ENCODE measurements at regions not wholly inside any gene's neighbourhood (a gene's known extent, or its start where the extent isn't known, plus 50 kb on each side); places are given as distances from the start of the nearest gene placed in this dataset.

DNA sequence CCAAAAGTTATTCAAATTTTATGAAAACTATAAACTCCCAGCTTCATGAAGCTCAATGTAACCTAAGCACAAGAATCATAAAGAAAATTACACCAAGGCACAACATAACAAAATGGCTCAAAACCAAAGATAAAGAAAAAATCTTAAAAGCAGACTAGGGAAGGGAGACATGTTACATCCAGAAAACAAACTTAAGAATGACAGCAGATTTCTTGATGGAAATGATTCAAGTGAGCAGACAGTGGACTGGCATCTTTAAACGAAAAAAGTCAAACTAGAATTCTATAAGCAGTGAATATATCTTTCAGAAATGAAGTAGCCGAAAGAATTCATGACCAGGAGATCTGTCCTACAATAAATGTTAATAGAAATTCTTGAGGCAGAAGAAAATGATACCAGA lies 75.6 kb downstream of the SHANK2 start:
- DNase-seq (ENCODE audit: low read depth) (no peak), FAIRE-seq (no peak)
- TF ChIP-seq, protein P1, sequence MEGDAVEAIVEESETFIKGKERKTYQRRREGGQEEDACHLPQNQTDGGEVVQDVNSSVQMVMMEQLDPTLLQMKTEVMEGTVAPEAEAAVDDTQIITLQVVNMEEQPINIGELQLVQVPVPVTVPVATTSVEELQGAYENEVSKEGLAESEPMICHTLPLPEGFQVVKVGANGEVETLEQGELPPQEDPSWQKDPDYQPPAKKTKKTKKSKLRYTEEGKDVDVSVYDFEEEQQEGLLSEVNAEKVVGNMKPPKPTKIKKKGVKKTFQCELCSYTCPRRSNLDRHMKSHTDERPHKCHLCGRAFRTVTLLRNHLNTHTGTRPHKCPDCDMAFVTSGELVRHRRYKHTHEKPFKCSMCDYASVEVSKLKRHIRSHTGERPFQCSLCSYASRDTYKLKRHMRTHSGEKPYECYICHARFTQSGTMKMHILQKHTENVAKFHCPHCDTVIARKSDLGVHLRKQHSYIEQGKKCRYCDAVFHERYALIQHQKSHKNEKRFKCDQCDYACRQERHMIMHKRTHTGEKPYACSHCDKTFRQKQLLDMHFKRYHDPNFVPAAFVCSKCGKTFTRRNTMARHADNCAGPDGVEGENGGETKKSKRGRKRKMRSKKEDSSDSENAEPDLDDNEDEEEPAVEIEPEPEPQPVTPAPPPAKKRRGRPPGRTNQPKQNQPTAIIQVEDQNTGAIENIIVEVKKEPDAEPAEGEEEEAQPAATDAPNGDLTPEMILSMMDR (IDR thresholded peaks at IDR 0.05; ENCODE audit: insufficient read depth, low read depth, low read length), result no peak
- no peak for TF ChIP-seq EZH2 (IDR thresholded peaks at IDR 0.05; ENCODE audit: insufficient read depth, low read length)

DNA sequence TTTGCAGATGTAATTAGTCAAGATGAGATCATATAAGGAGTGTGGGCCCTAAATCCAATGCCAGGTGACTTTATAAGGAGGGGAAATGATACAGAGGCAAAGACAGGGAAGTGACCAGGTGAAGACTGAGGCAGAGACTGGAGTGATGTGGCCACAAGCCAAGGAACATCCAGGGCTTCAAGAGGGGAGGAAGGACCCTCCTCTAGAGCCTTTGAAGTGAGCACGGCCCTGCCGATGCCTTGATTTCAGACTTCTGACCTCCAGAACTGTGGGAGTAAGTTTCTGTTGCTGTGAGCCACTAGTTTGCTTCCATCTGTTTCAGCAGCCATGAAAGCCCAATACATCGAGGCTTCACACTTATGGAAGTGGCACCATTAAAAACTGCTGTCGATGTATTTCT lies 78.7 kb downstream of the SHANK2 start:
- H2AFZ ChIP-seq (ENCODE audit: low read depth, low read length), result no peak overlapping the region
- H3K36me3 ChIP-seq (ENCODE audit: insufficient read depth, low read length), result no peaks in the 10 kb centered on the region
- no peaks in the 10 kb centered on the region for H3K4me1 Mint-ChIP-seq (ENCODE audit: low read depth, unreplicated experiment)
- no peaks in the 10 kb centered on the region for H4K20me1 ChIP-seq (ENCODE audit: insufficient read depth, low read length)
- H3K27ac Mint-ChIP-seq (ENCODE audit: unreplicated experiment), result no peak overlapping the region
- no peak overlapping the region for H3K4me3 Mint-ChIP-seq (ENCODE audit: unreplicated experiment)
- peaks cover 4% of the 10 kb centered on the region for H3K9me3 ChIP-seq (ENCODE audit: insufficient read depth, low read depth, low read length)
- H3K4me1 ChIP-seq (ENCODE audit: insufficient read depth, low read length), result no peaks in the 10 kb centered on the region
- H3K9ac ChIP-seq (ENCODE audit: low read length), result no peak overlapping the region
- no peaks in the 10 kb centered on the region for H3K27me3 ChIP-seq (ENCODE audit: insufficient read depth, low read length)
- TF ChIP-seq EZH2 (IDR thresholded peaks at IDR 0.05; ENCODE audit: insufficient read depth, low read length), result no peak
- TF ChIP-seq, protein P1 (IDR thresholded peaks at IDR 0.05; ENCODE audit: insufficient read depth, low read depth, low read length), result no peak
- no peak overlapping the region for H3K4me2 ChIP-seq (ENCODE audit: low read length)
- DNase-seq (ENCODE audit: low read depth) (no peak), FAIRE-seq (no peak)
- peaks cover 17% of the 10 kb centered on the region for H3K9me3 Mint-ChIP-seq (ENCODE audit: unreplicated experiment)
- no peaks in the 10 kb centered on the region for H3K79me2 ChIP-seq (ENCODE audit: insufficient read depth, low read length)
- peaks cover 6% of the 10 kb centered on the region for H3K36me3 Mint-ChIP-seq (ENCODE audit: low read depth, unreplicated experiment)
- H3K4me3 ChIP-seq (ENCODE audit: insufficient read depth, low read depth, low read length), result no peak overlapping the region
- no peaks in the 10 kb centered on the region for H3K27me3 Mint-ChIP-seq (ENCODE audit: low read depth, unreplicated experiment)
- no peak overlapping the region for H3K27ac ChIP-seq (ENCODE audit: low read depth, low read length)

More for the DNA sequence above, 75.6 kb downstream of the SHANK2 start:
- no peaks in the 10 kb centered on the region for H3K4me1 ChIP-seq (ENCODE audit: insufficient read depth, low read length)
- peaks cover 8% of the 10 kb centered on the region for H3K36me3 Mint-ChIP-seq (ENCODE audit: low read depth, unreplicated experiment)
- peaks cover 7% of the 10 kb centered on the region for H3K4me1 Mint-ChIP-seq (ENCODE audit: low read depth, unreplicated experiment)
- no peak overlapping the region for H3K27ac Mint-ChIP-seq (ENCODE audit: unreplicated experiment)
- H3K4me3 Mint-ChIP-seq (ENCODE audit: unreplicated experiment), result no peak overlapping the region
- H4K20me1 ChIP-seq (ENCODE audit: insufficient read depth, low read length), result no peaks in the 10 kb centered on the region
- no peaks in the 10 kb centered on the region for H3K27me3 Mint-ChIP-seq (ENCODE audit: low read depth, unreplicated experiment)
- no peaks in the 10 kb centered on the region for H3K36me3 ChIP-seq (ENCODE audit: insufficient read depth, low read length)
- peaks cover 2% of the 10 kb centered on the region for H3K9me3 ChIP-seq (ENCODE audit: insufficient read depth, low read depth, low read length)
- H3K27ac ChIP-seq (ENCODE audit: low read depth, low read length), result no peak overlapping the region
- H3K27me3 ChIP-seq (ENCODE audit: insufficient read depth, low read length), result no peaks in the 10 kb centered on the region
- H3K9me3 Mint-ChIP-seq (ENCODE audit: unreplicated experiment), result peaks cover 18% of the 10 kb centered on the region
- H2AFZ ChIP-seq (ENCODE audit: low read depth, low read length), result no peak overlapping the region
- H3K79me2 ChIP-seq (ENCODE audit: insufficient read depth, low read length), result no peaks in the 10 kb centered on the region
- no peak overlapping the region for H3K4me2 ChIP-seq (ENCODE audit: low read length)
- H3K9ac ChIP-seq (ENCODE audit: low read length), result no peak overlapping the region
- no peak overlapping the region for H3K4me3 ChIP-seq (ENCODE audit: insufficient read depth, low read depth, low read length)

DNA sequence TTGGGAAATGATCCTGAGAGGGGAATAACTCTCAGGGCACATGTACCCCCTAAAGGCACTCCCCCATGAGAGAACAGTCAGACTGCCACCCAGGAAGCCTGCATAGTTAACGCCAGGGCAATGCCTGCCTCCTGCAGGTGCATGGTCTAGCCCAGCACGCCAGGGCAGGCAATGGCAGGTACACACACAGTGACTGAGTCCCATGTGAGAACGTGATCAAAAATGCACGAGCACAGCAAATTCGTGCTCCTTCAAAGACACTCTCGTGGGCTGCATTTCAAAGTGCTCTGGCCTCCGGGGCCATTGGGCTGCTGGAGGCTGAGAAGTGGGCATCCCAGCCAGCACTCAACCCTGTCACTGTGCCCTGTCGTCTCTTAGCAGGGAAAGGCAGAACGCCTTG lies 79.7 kb downstream of the SHANK2 start:
- Mint-ChIP-seq H3K9me3 (ENCODE audit: unreplicated experiment) (peaks cover 19% of the 10 kb centered on the region), H3K4me3 (ENCODE audit: unreplicated experiment) (no peak overlapping the region), H3K4me1 (ENCODE audit: low read depth, unreplicated experiment) (no peaks in the 10 kb centered on the region), H3K27ac (ENCODE audit: unreplicated experiment) (no peak overlapping the region), H3K27me3 (ENCODE audit: low read depth, unreplicated experiment) (no peaks in the 10 kb centered on the region), H3K36me3 (ENCODE audit: low read depth, unreplicated experiment) (peaks cover 6% of the 10 kb centered on the region)
- Histone ChIP-seq H3K27me3 (ENCODE audit: insufficient read depth, low read length) (no peaks in the 10 kb centered on the region), H3K4me3 (ENCODE audit: insufficient read depth, low read depth, low read length) (no peak overlapping the region), H3K27ac (ENCODE audit: low read depth, low read length) (no peak overlapping the region), H3K9ac (ENCODE audit: low read length) (no peak overlapping the region), H2AFZ (ENCODE audit: low read depth, low read length) (no peak overlapping the region), H3K9me3 (ENCODE audit: insufficient read depth, low read depth, low read length) (peaks cover 4% of the 10 kb centered on the region), H3K79me2 (ENCODE audit: insufficient read depth, low read length) (no peaks in the 10 kb centered on the region), H4K20me1 (ENCODE audit: insufficient read depth, low read length) (no peaks in the 10 kb centered on the region), H3K4me1 (ENCODE audit: insufficient read depth, low read length) (no peaks in the 10 kb centered on the region), H3K36me3 (ENCODE audit: insufficient read depth, low read length) (no peaks in the 10 kb centered on the region), H3K4me2 (ENCODE audit: low read length) (no peak overlapping the region)
- TF ChIP-seq, protein P1 (IDR thresholded peaks at IDR 0.05; ENCODE audit: insufficient read depth, low read depth, low read length), result no peak
- no peak for TF ChIP-seq EZH2 (IDR thresholded peaks at IDR 0.05; ENCODE audit: insufficient read depth, low read length)
- no peak for FAIRE-seq
- no peak for DNase-seq (ENCODE audit: low read depth)
